GM12878 (cell line): ENCODE measurements at regions not wholly inside any gene's neighbourhood (a gene's known extent, or its start where the extent isn't known, plus 50 kb on each side); places are given as distances from the start of the nearest gene placed in this dataset.

Experiments
- ATAC-seq: fragments of 200-7000 bp; cut with Tn5 transposase; 3 replicates; pipeline ENCODE4 v1.9.1; 2020; ENCODE audit warnings: mild to moderate bottlenecking, moderate library complexity
- BruUV-seq: library from RNA; stranded (reverse); fragments of 400-500 nt; replicated peaks from 2 replicates; lab custom pipeline; 2021; lab: Mats Ljungman, UMichigan
- CTCF ChIA-PET: fragments of 300-600 bp; sonication (Branson Sonifier 250); formaldehyde crosslinking; extraction: SDS; loops from one replicate; lab custom pipeline; 2021; ENCODE audit warnings: inconsistent platforms; lab: Yijun Ruan, JAX
- POLR2A ChIA-PET: fragments of 350-600 bp; formaldehyde crosslinking; extraction: SDS; loops from one replicate; lab custom pipeline; 2021; ENCODE audit warnings: inconsistent platforms; lab: Charles Lee
- RAD21 ChIA-PET: fragments of 300-600 bp; sonication (Branson Sonifier 250); formaldehyde crosslinking; loops from one replicate; lab custom pipeline; 2023; ENCODE audit warnings: antibody characterized with exemption; ENCODE audit not compliant: unreplicated experiment; lab: Charles Lee
- SMC1A ChIA-PET: fragments of 300-600 bp; sonication (Branson Sonifier 250); formaldehyde crosslinking; loops from one replicate; lab custom pipeline; 2023; ENCODE audit not compliant: unreplicated experiment, uncharacterized antibody; lab: Charles Lee
- DNase-seq: peaks from one replicate; pipeline ENCODE4 v3.0.0-alpha.2; 2011; ENCODE audit warnings: low read depth, low spot score
- FAIRE-seq: peaks from 3 replicates; lab custom pipeline; 2011; peaks lifted over from hg19 to GRCh38; lab: Jason Lieb, UNC
- H2AFZ ChIP-seq: 2 replicates; pipeline ENCODE4 v1.6.0; 2011; ENCODE audit warnings: low read depth, low read length, control low read depth; ENCODE audit not compliant: control insufficient read depth
- H3K27ac ChIP-seq: 2 replicates; pipeline ENCODE4 v1.5.1; 2011; ENCODE audit warnings: control low read depth; ENCODE audit not compliant: control insufficient read depth, insufficient read depth
- H3K27me3 ChIP-seq, 2 experiments: replicated peaks in 1 of 2; 2 replicates each; pipeline versions ENCODE4 v1.6.0 to v1.6.1; 2011; ENCODE audit warnings: low read length in 1 of 2; ENCODE audit not compliant: control insufficient read depth in 2 of 2, insufficient read depth in 2 of 2
- H3K36me3 ChIP-seq, 2 experiments: 2 replicates each; pipeline ENCODE4 v1.5.1; 2011; ENCODE audit warnings: low read length in 1 of 2; ENCODE audit not compliant: control insufficient read depth in 2 of 2, insufficient read depth in 2 of 2
- H3K4me1 ChIP-seq: 2 replicates; pipeline ENCODE4 v1.6.1; 2011; ENCODE audit warnings: mild to moderate bottlenecking, low read length, moderate library complexity, mixed read lengths; ENCODE audit not compliant: control insufficient read depth, insufficient read depth
- H3K4me2 ChIP-seq: 2 replicates; pipeline ENCODE4 v1.6.0; 2011; ENCODE audit warnings: control low read depth; ENCODE audit not compliant: control insufficient read depth, insufficient read depth
- H3K4me3 ChIP-seq: fragments of 200-600 bp; sonication (generic); 2 replicates; pipeline ENCODE4 v1.5.1; 2016
- H3K79me2 ChIP-seq: 2 replicates; pipeline ENCODE4 v1.6.0; 2011; ENCODE audit warnings: low read length; ENCODE audit not compliant: control insufficient read depth, insufficient read depth
- H3K9ac ChIP-seq: 2 replicates; pipeline ENCODE4 v1.8.0; 2011; ENCODE audit warnings: low read length, control low read depth, mixed read lengths; ENCODE audit not compliant: control insufficient read depth, insufficient read depth
- H3K9me3 ChIP-seq: replicated peaks from 3 replicates; pipeline ENCODE4 v1.5.1; 2011; ENCODE audit warnings: mild to moderate bottlenecking, low read length; ENCODE audit not compliant: control insufficient read depth, insufficient read depth
- H4K20me1 ChIP-seq: 2 replicates; pipeline ENCODE4 v1.6.0; 2011; ENCODE audit not compliant: control insufficient read depth, insufficient read depth
- BCL11A ChIP-seq: IDR thresholded peaks from 2 replicates; pipeline ENCODE4 v1.6.1; 2011; ENCODE audit warnings: low read depth, low read length
- E4F1 ChIP-seq: fragments of 450-650 bp; IDR thresholded peaks from 2 replicates; pipeline ENCODE4 v1.6.1; 2018; ENCODE audit warnings: borderline replicate concordance, mild to moderate bottlenecking; ENCODE audit not compliant: partially characterized antibody
- GATAD2B ChIP-seq: fragments of 450-650 bp; conservative IDR thresholded peaks from 2 replicates; pipeline ENCODE4 v1.6.1; 2017; ENCODE audit warnings: low read depth, mild to moderate bottlenecking, moderate library complexity
- KDM1A ChIP-seq: fragments of 200-600 bp; sonication (generic); IDR thresholded peaks from 2 replicates; pipeline ENCODE4 v1.6.1; 2016; ENCODE audit warnings: borderline replicate concordance
- PAX8 ChIP-seq: fragments of 450-650 bp; IDR thresholded peaks from 2 replicates; pipeline ENCODE4 v1.6.1; 2017; ENCODE audit warnings: mild to moderate bottlenecking, moderate library complexity
- RELB ChIP-seq: fragments of 450-650 bp; IDR thresholded peaks from 2 replicates; pipeline ENCODE4 v1.6.1; 2017; ENCODE audit warnings: low read depth, mild to moderate bottlenecking, moderate library complexity
- RUNX3 ChIP-seq: IDR thresholded peaks from 2 replicates; pipeline ENCODE4 v1.6.1; 2012; ENCODE audit warnings: low read length, inconsistent platforms
- SUZ12 ChIP-seq: fragments of 200-600 bp; sonication (generic); IDR thresholded peaks from one replicate; pipeline ENCODE4 v1.6.1; 2018; ENCODE audit warnings: antibody characterized with exemption, mild to moderate bottlenecking; ENCODE audit not compliant: unreplicated experiment
- WGBS: methylation state at CpG from one replicate; pipeline ENCODE4 v1.1.6; 2016; ENCODE audit warnings: low lambda C conversion rate; ENCODE audit not compliant: insufficient replicate concordance, insufficient coverage; ENCODE audit errors: missing lambda C conversion rate; 5-methylcytosine and 5-hydroxymethylcytosine counted together
- in situ Hi-C: fragments of 300-500 bp; cut with MboI; formaldehyde crosslinking; loops from 9 replicates; pipeline ENCODE4 v1.14.3; 2018; ENCODE audit warnings: mixed read lengths
- intact Hi-C: fragments of 100-400 bp; cut with micrococcal nuclease; formaldehyde crosslinking; loops from one replicate; pipeline ENCODE4 v1.14.2; 2022; ENCODE audit not compliant: unreplicated experiment

- no peak for TF ChIP-seq RELB
Observed at GRCh38 chr2:126788113-126788512, 110.6 kb upstream of the TEX51 start (continued).

GRCh38 chr2:126788652-126789051 lies 110.0 kb upstream of the TEX51 start:
- BruUV-seq: no TSS peak
- Histone ChIP-seq H3K79me2 (no peaks in the 10 kb centered on the region), H3K27ac (no peak overlapping the region), H2AFZ (no peak overlapping the region), H3K4me1 (no peaks in the 10 kb centered on the region), H3K9ac (no peak overlapping the region), H3K4me2 (no peak overlapping the region), H3K36me3 (no peaks in the 10 kb centered on the region), H3K27me3 (no peaks in the 10 kb centered on the region), H4K20me1 (no peaks in the 10 kb centered on the region), H3K9me3 (no peaks in the 10 kb centered on the region), H3K4me3 (no peak overlapping the region)
- RAD21 ChIA-PET: no interaction called here
- SMC1A ChIA-PET: no interaction called here
- 16% methylated on average over 4 of the region's 4 CpGs for WGBS
- DNase-seq (no peak), ATAC-seq (no peak), FAIRE-seq (no peak)
- in situ Hi-C loops (no loop called here), intact Hi-C loops (no loop called here)
- CTCF ChIA-PET: no interaction called here
- TF ChIP-seq KDM1A (no peak), E4F1 (no peak), RUNX3 (no peak), BCL11A (no peak), GATAD2B (no peak), SUZ12 (no peak), PAX8 (no peak)
- POLR2A ChIA-PET: no interaction called here
